Neural progenitor cell (in vitro differentiated cells): ENCODE measurements at regions not wholly inside any gene's neighbourhood (a gene's known extent, or its start where the extent isn't known, plus 50 kb on each side); places are given as distances from the start of the nearest gene placed in this dataset.

Experiments
- CTCF ChIP-seq: fragments of 200-600 bp; sonication (generic); IDR thresholded peaks from 2 replicates; pipeline ENCODE4 v1.5.1; 2017; ENCODE audit warnings: antibody characterized with exemption, mild to moderate bottlenecking
- EZH2 ChIP-seq: fragments of 200-600 bp; sonication (generic); IDR thresholded peaks from 2 replicates; pipeline ENCODE4 v1.6.1; 2017; ENCODE audit warnings: antibody characterized with exemption, mild to moderate bottlenecking, moderate library complexity

GRCh38 chr2:78896536-78896935 is 129.0 kb upstream of the REG3G start:
- no peak for TF ChIP-seq CTCF
- no peak for TF ChIP-seq EZH2
